Activated CD4-positive, alpha-beta T cell treated with anti-CD3 and anti-CD28 coated beads, Interleukin-2, amount 50 U/mL, for 48 hours (primary cell): ENCODE measurements at regions not wholly inside any gene's neighbourhood (a gene's known extent, or its start where the extent isn't known, plus 50 kb on each side); places are given as distances from the start of the nearest gene placed in this dataset.
"Not testable (repeated sequence)": the region's sequence is repeated elsewhere in the genome, so short reads cannot be mapped to it uniquely, and the experiment has no call there.

Experiments
- DNase-seq, 2 experiments: peaks; one replicate each; pipeline ENCODE4 v3.0.0-alpha.2; 2020

DNA sequence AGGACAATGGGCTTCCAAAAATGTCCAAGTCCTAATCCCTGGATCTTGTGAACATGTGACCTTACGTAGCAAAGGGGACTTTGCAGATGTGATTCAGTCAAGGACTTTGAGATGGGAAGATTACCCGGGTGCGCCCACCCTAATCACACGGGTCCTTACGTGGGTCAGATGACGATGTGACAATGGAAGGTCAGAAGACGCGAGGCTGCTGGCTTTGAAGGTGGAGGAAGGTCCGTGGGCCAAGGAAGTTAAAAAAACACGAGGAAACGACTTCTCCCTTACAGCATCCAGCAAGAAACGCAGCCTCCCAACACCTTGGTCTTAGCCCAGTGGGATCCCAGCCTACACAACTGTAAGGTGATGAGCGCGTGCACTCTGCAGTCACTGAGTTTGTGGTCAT, 860.1 kb downstream of the TBC1D22A start:
- no peak for DNase-seq

DNA sequence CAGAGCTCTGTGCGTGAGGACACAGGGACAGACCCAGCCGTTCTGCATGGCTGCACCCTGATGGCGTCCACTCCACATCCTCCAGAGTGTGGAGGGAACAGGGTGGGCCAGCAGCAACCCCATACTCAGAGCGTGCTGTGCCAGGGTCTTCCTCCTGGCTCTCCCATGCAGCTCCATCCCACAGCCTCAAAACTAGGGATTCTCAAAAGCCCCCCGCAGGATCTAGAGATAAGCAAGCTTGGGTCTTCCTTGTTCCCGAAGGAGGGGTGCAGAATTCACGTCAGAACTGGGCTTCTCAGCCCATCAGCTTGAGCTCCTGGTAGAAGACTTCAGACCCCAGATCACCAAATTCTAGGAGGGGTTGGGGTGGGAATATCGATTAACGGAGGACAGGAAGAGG, 858.8 kb downstream of the TBC1D22A start:
- DNase-seq: no peak

DNA sequence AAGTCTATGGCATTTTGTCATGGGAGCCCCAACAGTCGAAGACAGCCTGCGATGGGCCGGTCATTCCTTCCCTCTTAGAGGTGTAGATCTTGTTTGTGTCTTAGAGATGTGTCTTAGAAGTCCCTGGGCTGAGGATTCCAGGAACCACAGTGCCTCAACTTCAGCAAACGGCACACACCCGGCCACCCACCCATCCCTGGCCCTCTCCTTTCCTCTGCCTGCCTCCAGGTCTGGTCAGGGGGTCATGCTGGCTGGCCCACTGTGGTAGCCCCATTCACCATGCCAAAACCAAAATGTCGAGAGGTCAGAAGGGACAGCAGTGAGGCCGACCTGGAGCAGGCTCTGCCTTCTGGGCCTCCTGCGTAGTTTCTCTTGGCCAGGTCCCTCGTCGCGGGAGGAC, 857.9 kb downstream of the TBC1D22A start:
- no peak for DNase-seq

DNA sequence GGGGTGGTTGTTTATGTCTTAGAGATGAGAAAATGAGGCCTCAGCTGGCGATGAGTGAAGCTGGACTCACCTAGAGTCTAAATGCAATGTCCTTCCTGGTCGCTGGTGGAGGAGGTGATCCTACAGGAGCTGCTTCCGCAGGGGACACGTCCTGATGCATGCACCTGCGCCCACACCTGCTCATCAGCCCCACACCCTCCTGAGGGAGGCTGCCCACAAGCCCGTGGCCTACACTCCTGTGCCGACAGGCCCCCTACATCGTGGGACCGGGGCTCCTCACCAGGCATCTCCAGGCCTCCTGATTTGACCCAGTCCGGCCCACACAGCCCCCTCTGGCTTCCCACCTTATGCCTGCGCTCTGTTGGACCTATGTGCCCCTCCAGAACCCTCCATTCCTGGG, 857.2 kb downstream of the TBC1D22A start:
- DNase-seq: no peak

DNA sequence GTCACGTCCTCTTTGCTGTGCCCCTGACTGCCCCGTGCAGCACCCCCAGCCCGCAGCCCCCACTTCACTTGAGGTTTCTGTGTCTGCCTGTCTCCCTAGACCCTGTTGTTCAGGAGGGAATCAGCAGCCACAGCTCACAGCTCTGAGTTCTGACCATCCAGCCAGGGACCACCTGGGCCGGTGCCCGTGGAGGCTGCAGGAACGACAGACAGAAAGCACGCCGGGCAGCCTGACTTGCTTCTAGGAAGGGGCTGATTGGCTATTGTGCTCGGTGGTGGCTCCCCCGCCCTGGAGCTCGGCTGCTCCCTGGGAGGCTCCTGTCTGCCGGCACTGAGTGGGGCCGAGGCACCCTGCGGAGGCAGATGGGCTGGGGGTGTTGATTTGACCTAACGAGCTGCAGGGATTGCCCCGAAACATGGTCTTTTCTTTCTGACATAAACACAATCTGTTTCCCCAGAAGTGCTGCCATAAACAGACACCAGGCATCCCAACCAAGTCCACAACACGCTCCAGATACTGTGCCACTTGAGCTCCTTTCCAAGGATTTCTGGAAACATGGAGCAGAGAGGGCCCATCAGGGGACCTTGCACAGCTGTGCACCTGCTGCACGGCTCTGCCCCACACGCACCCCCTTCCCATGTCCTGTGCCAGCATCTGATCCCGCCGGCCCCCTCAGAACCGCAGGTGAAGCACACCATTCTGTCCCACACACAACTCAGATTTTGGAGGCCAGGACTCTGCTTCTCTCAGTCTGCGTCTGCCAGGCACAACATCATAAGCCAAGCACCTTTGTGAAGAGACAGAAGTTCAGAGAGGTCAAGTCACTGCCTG, 855.9 kb downstream of the TBC1D22A start:
- DNase-seq: no peak

DNA sequence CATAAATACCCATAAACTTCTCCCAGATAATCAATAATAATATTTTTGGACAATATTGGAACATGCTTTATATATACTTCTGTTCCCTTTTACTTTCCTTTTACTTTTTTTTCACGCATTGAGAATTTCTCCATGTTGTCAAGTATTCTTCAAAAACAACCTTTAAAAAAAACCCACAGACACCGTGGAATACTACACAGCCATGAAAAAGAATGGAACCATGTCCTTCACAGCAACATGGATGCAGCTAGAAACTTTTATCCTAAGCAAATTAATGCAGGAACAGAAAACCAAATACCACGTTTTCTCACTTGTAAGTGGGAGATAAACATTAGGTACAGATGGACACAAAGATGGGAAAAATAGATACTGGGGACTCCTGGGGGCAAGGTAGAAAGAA, 854.7 kb downstream of the TBC1D22A start:
- DNase-seq: no peak

DNA sequence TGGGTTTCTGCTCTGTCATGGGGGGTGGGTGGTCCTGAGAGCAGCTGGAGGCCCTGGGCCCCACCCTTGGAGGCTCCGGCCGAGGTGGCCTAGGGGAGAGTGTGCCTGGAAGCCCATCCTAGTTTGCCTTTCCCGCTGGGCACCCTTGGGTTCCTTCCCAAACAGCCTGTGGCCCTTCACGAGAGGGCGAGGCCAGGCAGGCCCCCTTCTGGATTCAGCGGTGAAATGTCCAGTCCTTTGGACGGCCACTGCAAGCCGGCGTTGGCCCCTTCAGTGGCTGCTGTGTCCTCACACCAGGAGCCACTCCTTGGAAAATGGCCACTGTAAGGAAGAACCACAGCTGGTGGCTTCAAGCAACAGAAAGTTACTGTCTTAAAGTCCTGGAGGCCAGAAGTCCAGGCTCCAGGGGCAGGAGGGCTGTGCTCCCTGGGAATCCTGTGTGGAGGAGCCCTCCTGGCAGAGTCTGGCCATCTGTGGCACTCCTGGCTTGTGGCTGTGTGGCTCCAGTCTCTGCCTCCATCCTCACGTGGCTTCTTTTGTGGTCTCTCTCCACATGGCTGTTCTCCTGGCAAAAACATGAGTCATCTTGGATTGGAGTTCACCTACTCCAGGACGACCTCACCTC, 854.1 kb downstream of the TBC1D22A start:
- DNase-seq: no peak

DNA sequence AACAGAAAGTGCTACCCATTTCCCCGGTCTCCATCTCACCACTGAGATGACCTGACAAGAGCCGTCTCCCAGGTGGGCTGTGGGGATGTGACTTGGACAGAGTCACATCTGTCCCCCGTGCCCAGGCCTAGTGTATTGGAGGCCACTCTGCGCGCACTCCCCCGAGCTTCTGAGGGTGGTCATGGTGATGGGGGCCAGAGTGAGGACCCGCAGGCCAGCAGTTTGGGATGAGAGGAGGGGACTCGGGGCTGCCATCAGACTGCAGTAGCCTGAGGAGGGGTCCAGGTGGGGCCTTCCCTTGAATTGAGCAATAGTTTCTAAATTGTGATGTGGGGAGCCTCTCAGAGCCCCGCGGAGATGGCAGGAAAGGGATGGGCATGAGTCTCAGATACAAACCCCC, 852.6 kb downstream of the TBC1D22A start:
- DNase-seq: no peak

DNA sequence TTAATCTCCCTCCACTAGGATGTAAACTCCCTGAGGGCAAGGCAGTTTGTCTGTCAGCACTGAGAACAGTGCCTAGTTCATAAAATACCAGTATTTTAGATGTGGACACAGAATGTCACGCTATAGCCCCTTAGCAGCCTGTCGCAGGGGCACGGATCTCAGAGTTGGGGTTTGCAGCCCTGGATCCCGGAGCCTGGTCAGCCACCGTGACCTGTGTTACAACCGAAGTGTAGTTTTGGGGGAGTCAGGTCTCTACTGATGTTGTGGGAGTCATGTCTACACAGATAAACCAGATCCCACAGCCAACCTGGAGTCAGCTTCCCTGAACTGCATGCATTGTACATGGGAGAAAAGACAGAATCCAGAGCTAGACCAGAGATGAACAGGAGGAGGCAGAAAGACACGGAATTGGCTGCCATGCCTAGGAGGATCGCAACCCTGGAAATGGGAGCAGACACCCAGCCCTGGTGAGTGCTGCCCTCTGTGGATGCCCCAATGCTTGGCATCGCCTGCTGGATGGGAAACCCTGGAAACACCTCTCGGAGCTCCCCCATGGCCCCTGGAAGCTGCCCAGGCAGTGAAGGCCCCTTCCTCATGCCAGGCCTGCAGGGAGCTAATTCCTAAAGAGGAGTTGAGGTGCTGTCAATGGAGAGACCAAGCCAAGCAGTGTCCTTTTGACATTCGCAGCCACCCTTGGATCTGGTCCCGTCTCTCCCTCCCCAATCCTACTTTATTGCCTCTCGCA, 851.3 kb downstream of the TBC1D22A start:
- no peak for DNase-seq

DNA sequence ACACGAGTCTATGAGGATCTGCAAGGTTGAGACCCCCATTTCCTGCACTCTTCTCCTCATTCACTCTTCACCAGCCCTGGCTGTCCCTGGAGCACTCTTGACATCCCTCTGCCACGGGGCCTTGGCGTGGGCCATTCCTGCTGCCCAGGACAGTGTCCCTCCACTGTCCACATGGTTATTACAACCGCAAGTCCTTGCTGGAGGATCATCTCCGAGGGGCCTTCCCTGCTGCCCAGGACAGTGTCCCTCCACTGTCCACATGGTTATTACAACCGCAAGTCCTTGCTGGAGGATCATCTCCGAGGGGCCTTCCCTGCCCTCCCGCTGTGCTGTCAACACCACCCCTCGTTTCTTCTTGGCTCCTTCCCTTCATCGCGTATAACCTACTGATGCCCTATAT, 850.7 kb downstream of the TBC1D22A start:
- DNase-seq: not testable (repeated sequence)

DNA sequence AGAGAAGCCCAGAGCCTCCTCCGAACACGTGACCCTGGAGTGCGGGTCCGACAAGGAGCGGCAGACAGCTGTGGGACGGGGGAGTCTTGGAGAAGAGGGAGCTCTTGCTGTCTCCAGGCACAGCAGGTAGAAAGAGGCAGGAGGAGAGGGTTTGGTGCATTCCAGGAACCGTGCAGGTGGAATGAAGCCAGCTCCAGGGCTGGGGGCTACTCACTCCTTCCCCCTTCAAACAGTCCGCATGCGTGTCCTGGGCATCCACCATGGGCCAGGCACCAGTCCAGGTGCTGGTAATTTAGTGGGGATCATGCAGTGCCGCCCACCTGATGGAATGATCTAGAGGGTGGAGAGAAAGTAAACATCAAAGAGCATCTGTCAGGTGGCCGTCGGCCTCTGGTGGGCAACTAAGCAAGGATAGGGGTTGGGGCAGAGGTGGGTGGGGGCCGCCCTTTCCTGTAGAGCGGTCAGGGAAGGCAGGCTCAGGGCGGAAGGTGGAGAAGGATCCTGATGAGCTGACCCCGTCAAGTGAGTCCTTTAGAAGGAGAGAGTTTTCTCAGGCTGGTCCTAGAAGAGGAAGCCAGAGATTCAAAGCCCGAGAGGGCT, 850.0 kb downstream of the TBC1D22A start:
- DNase-seq: peak in 1 of 2 experiments; percentile 1

DNA sequence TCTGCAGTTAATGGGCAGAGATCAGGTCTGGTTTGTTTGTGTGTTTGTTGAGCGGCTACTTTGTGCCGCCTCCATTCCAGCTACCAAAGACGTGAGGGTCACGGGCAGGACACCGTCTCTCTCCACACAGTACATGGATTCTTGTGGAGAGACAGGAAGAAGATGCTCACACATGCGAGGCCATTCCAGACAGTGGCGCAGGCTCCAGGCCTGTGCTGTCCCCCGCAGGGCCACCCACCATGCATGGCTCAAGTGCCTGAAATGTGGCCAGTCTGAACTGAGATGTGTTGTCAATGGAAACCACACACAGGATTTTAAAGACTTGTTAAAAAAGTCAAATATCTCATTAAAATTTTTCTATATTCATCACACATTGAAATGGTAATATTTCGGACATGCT, 848.3 kb downstream of the TBC1D22A start:
- no peak for DNase-seq

DNA sequence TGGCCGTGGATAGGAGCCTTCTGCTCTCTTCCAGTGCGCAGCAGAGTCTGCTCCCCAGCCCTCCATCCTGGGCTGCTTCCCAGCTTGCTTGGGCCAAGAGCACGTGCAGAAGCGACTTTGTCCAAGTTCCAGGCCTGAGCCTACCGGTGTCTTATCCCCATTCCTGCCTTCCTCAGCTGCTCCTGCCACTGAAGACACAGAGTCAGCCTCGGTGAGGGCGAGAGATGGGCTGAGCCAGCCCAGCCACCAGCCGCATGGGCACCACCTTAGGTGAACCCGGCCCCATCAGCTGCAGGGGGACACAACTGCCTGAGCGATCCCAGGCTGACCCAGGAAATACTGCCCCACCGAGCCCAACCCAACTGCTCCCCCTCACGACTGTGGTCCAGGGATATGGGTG, 847.8 kb downstream of the TBC1D22A start:
- no peak for DNase-seq

DNA sequence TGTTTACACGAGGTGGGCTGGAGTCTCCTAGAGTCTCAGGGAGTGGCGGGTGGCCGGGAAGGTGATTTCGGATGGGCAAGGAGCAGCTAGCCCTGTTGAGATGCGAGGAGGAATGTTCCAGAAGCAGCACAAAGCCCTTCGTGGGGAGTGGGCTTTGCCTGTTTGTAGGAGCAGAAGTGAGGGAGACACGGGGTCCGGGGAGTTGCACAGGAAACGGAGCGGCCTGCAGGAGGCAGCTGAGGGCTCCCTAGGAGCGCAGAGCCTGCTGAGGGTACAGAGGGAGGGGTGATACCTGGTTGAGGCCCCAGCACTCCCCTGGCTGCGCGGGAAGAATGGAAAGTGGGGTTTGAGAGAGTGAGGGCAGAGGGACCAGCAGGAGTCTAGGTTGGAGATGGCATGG, 847.2 kb downstream of the TBC1D22A start:
- DNase-seq: no peak

DNA sequence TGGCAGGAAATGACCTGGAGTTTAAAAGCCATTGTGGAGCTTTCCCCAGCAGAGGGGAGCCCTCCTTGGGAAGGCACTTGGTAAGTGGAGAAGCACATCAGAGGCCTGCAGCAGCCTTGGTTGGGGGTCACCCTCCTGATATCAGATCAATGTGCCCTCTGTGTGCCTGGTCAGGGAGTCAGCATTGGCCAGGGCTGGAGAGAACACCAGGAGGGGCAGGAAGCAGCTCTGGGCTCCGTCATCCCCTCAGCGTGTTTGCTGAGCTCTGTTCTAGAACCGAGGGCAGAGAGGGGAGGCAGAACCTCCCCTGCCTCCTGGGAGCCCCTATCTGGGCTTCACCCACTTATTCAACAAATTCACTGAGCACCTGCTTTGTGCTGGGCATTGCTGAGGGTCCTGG, 846.0 kb downstream of the TBC1D22A start:
- no peak for DNase-seq

DNA sequence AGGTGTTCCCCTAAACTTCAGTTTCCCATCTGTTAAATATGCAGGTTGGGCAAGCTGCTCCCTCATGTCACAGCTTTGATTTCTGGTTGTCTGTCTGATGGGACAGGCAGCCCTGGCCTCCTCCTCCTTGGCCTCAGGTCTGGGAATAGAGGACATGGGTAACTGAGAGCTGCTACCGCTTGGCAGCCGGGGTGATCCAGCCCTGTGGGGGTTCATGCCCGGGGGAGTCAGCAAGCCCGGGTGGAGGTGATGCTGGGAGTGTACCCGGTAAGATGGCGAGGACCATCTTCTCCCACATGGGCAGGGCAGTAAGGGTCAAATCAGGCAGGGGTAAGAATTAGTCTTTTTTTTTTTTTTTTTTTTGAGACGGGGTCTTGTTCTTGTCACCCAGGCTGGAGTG, 845.0 kb downstream of the TBC1D22A start:
- no peak for DNase-seq

DNA sequence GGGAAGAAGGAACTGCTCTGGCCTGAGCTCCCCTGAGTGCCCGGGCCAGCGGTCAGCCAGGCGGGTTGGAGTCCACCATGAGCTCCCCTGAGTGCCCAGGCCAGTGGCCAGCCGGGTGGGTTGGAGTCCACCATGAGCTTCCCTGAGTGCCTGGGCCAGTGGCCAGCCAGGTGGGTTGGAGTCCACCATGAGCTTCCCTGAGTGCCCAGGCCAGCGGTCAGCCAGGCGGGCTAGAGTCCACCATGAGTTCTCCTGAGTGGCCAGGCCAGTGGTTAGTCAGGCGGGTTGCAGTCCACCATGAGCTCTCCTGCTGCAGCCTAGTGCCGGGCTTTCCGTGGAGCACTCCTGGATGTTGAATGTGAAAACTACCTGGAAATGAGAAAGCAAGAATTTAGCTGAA, 844.0 kb downstream of the TBC1D22A start:
- no peak for DNase-seq

DNA sequence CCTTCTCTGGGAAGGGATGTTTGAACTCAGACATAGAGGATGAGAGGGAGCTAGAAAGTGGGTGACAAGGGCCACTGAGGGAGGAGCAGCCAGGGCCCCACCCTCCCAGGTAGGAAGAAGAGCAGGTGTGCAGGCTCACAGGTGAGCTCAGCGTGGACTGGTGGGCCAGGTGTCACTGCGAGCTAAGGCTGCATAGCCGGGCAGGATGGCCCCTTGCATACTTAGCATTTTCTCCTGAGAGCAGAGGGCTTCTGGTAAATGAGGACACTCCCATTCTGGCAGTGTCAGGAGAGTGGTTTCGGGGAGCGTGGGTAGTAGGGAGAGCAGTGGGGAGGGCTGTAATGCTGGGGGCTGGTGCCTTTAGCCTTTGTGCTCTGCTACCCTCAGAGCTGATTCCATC, 843.4 kb downstream of the TBC1D22A start:
- DNase-seq: no peak

DNA sequence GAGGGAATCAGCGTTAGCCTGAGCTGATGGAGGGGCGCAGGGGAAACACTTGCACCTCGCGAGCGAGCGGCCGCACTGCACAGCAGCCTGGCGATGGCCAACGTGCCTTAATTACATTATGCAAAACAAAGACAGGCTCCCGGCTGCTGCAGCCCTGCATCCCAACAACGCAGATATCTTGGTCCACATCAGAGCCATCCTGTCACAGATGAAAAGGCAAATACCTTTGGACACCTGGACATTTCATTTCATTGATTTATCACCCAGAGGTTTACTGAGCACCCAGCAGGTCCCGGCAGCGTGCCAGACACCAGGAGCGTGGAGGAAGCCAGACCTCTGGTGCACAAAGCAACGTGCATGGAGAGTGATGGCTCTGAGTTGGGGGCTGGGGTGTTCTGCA, 843.0 kb downstream of the TBC1D22A start:
- DNase-seq: no peak

DNA sequence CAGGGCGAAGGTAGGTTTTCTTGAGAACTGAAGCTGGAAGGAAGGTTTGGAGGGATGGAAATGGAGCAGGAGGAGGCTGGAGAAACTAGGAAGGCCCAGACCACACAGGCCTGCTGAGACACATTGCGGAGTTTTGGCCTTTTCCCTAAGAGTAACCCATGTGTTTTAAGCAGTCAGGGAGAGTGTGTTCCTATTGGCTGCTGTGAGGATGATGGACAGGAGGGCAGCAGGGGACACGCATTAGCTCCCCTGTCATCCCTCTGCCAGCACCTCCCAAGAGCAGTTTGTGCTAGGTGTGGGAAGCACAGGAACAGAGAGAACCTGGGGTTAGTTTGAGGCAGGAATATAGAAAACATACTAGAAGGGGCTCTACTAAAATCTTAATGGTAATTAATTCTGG, 842.1 kb downstream of the TBC1D22A start:
- DNase-seq: no peak

DNA sequence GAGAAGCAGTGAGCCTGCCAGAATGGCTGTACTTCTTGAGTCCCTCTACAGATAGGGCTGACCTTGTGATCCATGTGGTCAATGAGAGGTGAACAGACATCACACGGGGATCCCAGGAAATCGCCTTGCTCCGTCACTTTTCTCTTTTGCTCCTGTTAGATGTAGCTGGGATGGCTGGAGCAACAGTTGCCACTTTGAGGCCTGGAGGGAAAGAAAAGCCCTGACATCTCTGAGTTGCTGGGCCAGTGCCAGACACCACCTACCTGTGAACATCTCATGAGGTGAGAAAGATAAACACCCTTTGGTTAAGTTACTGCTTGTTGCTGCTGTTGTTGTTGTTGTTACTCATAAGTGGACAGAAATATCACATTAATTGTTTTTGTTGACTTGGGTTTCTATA, 840.3 kb downstream of the TBC1D22A start:
- no peak for DNase-seq

DNA sequence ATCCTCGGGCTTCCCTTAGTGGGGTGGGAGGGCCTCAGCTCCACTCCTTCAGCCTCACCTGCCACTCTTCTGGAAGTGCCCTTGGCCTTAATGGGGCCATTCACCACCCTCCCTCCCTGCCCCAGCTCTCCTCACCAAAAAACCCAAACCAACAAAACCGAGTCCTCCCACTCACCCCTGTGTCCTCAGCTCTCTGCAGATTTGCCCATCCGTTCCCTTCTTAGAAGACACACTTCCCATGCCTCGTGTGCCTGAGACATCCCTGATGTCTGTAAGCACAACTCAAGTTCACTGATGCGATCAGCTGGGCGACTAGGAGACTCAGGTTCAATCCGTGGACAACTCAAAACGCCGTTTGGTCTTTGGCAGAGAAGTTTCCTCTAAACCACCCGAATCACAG, 839.2 kb downstream of the TBC1D22A start:
- DNase-seq: no peak

DNA sequence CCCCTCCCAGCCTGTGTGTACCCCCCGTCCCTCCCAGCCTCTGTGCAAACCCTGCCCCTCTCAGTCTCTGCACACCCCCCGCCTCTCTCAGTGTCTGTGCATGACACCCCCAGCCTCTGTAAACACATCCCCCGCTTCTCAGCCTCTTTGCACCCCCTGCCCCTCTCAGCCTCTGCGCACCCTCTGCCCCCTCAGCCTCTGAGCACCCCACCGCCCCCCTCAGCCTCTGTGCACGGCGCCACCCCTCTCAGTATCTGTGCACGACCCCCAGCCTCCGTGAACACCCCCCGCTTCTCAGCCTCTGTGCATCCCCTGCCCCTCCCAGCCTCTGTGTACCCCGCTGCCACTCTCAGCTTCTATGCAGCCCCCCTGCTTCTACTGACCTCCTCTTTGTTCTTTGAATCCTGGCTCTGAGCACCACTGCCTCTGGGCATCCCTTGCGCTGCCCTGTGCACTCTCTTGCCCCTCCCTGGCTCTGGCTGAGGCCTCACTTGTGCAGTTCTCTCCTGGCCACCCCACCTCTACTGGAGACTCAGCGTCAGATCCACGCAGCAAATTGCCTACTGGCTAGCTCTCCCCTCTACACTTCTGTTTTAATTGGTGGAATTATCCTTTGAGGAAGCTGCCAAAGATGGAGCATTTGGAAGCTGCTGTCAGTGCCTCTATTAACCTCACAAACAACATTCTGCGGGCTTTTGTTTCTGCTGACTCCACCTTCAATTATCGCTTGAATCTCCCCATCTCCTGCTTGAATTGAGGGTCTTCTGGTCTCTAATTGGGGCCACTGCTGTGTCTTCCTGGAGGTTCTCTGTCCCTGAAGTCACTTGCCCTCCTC, 838.6 kb downstream of the TBC1D22A start:
- no peak for DNase-seq
